RWPE1 (cell line): ENCODE measurements at regions not wholly inside any gene's neighbourhood (a gene's known extent, or its start where the extent isn't known, plus 50 kb on each side); places are given as distances from the start of the nearest gene placed in this dataset.

Experiments
- CTCF ChIA-PET: fragments of 350-600 bp; sonication (Branson Sonifier 250); formaldehyde crosslinking; extraction: SDS; loops from one replicate; lab custom pipeline; 2021; lab: Yijun Ruan, JAX
- POLR2A ChIA-PET: fragments of 400-600 bp; formaldehyde crosslinking; extraction: SDS; loops from one replicate; lab custom pipeline; 2020; ENCODE audit warnings: antibody characterized with exemption; ENCODE audit not compliant: low non-redundant PET; lab: Yijun Ruan, JAX
- DNase-seq: peaks from one replicate; pipeline ENCODE4 v3.0.0; 2012; ENCODE audit warnings: low spot score
- H3K27ac ChIP-seq: fragments of 450-650 bp; 2 replicates; pipeline ENCODE4 v1.5.1; 2017
- TF ChIP-seq, protein P1 (sequence below): fragments of 450-650 bp; conservative IDR thresholded peaks from 2 replicates; pipeline ENCODE4 v1.5.1; 2017; ENCODE audit warnings: low read depth, mild to moderate bottlenecking

DNA sequence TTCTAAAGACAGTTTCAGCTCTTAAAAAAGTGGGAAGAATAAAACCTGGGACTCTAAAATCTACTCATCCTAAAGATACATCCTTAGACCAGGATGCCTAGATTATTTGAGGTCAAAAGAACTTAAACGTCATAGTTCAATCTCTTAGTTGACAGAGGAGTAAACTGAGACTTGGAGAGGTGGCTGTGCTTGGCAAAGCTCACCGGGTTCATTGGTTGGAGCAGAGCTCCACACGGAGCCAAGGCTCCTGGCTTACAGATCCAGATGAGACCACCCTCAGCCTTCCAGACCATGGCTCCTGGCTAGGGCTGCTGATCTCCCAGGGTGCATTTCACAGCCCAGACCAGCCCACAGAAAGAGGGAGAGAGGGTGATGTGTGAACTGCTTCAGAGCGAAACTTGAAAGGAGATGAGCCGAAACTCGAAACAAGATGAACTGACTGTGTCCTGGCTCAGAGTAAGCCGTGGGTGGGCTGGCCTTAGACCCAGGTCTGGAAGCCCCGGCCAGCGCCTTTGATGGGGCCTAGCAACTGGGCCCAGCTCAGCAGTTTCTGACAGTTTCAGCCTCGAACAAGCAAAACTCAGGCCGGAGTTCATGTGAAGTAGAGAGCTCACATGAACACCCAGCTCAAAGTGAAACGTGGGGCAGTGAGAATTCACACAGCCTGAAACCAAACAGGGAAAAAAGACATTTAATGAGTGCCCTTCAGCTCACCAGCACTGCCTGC, 1044.8 kb downstream of the BCL11B start:
- TF ChIP-seq, protein P1, sequence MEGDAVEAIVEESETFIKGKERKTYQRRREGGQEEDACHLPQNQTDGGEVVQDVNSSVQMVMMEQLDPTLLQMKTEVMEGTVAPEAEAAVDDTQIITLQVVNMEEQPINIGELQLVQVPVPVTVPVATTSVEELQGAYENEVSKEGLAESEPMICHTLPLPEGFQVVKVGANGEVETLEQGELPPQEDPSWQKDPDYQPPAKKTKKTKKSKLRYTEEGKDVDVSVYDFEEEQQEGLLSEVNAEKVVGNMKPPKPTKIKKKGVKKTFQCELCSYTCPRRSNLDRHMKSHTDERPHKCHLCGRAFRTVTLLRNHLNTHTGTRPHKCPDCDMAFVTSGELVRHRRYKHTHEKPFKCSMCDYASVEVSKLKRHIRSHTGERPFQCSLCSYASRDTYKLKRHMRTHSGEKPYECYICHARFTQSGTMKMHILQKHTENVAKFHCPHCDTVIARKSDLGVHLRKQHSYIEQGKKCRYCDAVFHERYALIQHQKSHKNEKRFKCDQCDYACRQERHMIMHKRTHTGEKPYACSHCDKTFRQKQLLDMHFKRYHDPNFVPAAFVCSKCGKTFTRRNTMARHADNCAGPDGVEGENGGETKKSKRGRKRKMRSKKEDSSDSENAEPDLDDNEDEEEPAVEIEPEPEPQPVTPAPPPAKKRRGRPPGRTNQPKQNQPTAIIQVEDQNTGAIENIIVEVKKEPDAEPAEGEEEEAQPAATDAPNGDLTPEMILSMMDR, result no peak
- ChIA-PET POLR2A (no interaction called here), CTCF (no interaction called here)
- H3K27ac ChIP-seq, result no peak overlapping the region
- DNase-seq, result no peak

DNA sequence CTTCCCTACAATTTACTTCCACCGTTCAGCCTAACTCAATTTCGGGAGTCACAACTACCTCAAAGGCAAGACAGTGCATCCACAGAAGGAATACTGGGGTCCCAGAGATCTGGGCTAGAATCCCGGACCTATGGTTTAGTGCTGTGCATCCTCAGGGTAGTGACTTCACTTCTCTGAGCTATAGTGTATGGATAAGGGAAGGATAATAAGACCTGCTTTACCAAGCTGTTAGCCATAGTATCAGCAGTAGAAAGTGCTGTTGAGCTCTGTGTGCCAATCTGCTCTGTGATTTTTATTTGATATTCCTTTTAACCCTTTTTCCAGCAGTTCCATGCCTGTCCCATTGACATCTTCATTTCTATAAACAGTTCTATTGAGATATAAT, 1044.3 kb downstream of the BCL11B start:
- ChIA-PET CTCF (no interaction called here), POLR2A (no interaction called here)
- no peak for DNase-seq
- TF ChIP-seq, protein P1, result no peak
- no peak overlapping the region for H3K27ac ChIP-seq

DNA sequence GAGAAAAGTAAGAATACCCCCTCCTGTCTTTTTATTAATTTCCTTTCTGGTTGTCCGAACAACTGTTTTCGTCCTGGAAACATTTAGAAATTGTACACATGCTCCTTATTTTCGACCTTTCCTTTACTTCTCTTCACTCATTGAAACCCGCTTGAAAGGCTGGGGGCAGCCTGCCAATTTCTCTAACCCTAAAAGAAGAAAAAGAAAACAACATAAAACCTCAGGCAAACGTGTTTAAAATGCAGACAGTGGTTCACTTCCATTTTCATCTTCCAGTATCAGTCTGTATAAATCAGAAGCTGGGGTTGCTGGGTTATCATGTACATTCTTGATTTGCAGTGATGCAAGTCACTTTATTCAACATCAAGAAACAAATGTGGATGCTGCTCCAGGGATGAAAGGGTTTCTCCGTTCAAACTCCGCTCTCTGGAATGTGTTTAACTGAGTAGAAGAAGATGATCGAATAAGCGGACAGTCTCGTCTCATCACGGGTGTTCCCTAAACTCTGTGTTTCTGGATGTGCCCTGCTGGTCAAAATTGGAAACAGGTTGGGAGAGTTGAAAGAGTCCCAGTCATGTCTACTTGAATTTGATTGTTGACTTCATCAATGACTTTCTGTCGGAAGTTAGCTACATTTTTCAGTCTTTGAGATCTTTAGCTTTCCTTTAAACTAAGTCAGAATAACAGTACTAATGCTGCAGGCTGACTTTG, 1042.2 kb downstream of the BCL11B start:
- POLR2A ChIA-PET, result no interaction called here
- CTCF ChIA-PET, result interaction anchor here (1.1 kb wide), 1 partner anchor 1040 kb away, joined by 3 read pairs; no protein-coding TSS in a partner anchor
- no peak overlapping the region for H3K27ac ChIP-seq
- TF ChIP-seq, protein P1, result no peak
- DNase-seq, result no peak

DNA sequence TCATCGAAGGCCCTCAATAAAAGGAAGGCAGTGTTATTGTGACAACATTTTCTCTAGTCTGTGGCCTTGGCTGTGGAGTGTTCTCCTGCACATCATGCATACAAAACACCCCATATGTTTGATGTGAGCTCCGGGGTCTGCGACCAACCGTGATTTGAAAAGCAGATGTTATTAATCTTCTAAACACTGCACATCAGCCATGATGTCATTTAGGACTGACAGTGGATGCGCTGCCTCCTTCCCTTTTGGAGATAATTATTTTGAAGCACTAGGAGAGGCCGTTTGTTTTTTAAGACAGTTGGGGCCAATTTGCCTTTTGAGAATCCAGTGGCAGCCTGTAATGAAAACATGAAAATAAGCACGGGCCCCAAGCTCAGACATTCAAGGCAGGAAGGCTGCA, 1041.6 kb downstream of the BCL11B start:
- TF ChIP-seq, protein P1, result no peak
- H3K27ac ChIP-seq, result no peak overlapping the region
- ChIA-PET CTCF (interaction anchor here (0.6 to 1.1 kb wide), 2 partner anchors 237 to 1039 kb away, joined by 3 read pairs; no protein-coding TSS in a partner anchor), POLR2A (no interaction called here)
- DNase-seq, result no peak

DNA sequence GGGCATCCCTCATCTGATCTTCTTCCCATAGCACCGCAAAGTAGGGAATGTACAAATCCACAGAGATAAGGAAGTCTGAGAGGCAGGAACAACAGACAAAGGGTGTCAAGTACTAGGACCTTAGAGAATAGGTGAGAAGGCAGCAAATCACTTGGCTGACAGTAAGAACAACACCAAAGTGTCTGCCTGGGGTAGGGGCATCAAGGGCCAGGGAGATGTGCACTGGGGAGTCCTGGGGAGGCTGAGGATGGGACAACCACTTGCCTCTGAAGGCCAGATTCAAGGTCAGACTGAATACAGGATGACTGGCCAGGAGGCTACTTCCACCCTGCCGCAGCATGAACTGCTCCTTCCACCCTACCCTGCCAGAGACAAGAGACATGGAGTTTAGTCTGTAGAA, 1040.8 kb downstream of the BCL11B start:
- TF ChIP-seq, protein P1, result no peak
- DNase-seq, result no peak
- ChIA-PET POLR2A (no interaction called here), CTCF (no interaction called here)
- H3K27ac ChIP-seq, result no peak overlapping the region

DNA sequence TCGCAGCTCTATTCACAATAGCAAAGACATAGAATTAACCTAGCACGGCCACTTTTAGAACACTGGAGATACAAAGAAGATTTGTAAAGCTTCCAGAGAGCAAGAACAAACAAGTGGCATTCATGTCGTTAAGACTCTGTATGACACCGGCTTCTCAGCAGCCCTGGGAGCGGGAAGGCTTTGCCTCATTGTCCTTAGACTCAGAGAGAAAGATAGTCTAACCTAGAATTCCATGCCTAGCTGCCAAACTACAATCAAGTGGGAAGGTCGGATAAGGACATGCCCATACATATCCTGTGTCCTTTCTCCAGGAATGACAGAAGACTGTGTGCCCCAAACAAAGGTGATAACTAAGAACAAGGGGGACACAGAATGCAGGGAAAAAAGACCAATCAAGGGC, 1038.3 kb downstream of the BCL11B start:
- POLR2A ChIA-PET, result interaction anchor here (0.5 kb wide), 1 partner anchor 18 kb away, joined by 4 read pairs; no protein-coding TSS in a partner anchor
- no peak for DNase-seq

More for the DNA sequence above, 1038.3 kb downstream of the BCL11B start:
- CTCF ChIA-PET, result interaction anchor here (0.8 kb wide), 1 partner anchor 1474 kb away, joined by 3 read pairs; no protein-coding TSS in a partner anchor
- TF ChIP-seq, protein P1, result no peak
- no peak overlapping the region for H3K27ac ChIP-seq
